ENCODE measurements at regions not wholly inside any gene's neighbourhood (a gene's known extent, or its start where the extent isn't known, plus 50 kb on each side); places are given as distances from the start of the nearest gene placed in this dataset.
"Not testable (repeated sequence)": the region's sequence is repeated elsewhere in the genome, so short reads cannot be mapped to it uniquely, and the experiment has no call there.

DNA sequence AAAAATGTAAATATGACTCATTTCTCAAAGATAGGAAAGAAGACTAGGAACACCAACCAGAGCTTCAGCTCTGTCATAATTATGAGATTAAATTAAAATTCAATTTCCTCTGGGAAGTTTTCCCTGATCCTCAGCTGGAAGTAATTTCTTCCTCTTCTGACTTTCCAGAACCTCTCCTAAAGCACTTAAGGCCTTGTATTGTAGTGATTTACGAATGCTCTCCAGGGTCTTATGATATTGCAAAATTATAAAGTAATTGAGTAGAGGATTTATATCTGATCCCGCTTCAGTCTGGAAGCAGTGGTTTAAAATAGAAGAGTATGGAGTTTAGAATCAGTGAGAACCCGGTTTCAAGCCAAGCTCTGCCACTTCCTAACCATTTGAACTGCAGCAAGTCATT is 279.8 kb downstream of the ZPLD1 start:
- Histone ChIP-seq H3K27me3 (no peaks in the 10 kb centered on the region), H3K4me3 (no peak overlapping the region), H3K36me3 (no peaks in the 10 kb centered on the region), H3K9me3 (no peaks in the 10 kb centered on the region)
- no peak for DNase-seq

DNA sequence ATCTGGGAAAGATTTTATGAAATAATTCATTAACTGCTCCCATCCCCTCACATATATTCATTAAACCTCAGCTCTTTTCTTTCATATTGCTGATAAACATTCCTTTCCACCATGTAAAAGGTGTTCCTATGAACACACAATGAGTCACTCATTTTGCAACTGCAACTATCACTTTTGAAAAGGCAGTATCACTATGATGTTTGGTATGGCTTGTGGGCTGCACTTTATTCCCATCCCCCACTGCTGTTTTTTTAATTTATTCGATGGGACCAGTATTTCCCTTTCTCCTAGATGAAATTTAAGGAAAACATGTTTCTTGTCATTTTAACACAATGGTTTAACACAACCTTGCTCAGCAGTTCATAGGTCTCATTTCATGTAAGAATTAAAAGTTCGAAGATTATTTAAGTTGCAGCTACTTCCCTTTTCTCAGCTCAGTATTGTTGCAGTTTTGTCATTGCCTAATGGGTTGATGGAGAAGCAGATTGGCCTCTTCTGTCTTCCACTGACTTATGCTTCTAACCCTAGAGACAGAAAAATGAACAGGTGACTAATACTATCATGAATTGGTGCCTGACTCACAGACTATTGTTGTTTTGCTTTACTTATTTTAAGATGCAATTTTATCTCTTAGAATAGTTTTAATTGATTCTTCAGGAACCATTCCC is 280.3 kb downstream of the ZPLD1 start:
- DNase-seq, result no peak
- H3K4me3 ChIP-seq, result no peak overlapping the region

DNA sequence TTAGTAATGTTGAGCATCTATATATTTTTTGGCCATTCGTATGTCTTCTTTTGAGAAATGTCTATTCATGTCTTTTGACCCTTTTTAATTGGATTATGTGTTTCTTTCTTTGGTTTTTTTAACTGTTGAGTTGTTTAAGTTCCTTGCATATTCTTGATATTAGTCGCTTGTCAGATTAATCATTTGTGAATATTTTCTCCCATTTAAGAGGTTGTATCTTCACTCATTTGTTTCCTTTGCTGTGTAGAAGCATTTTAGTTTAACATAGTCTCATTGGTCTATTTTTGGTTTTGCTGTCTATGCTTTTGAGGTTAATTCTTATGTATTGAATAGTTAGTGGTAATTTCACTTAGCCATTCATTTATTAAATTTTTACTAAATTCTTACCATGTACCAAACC is 283.8 kb downstream of the ZPLD1 start:
- no peaks in the 10 kb centered on the region for H3K36me3 ChIP-seq
- no peaks in the 10 kb centered on the region for H3K27me3 ChIP-seq
- no peak overlapping the region for H3K4me3 ChIP-seq
- no peak for DNase-seq
- no peaks in the 10 kb centered on the region for H3K9me3 ChIP-seq

More for the DNA sequence above, 280.3 kb downstream of the ZPLD1 start:
- Histone ChIP-seq H3K36me3 (no peaks in the 10 kb centered on the region), H3K9me3 (no peaks in the 10 kb centered on the region), H3K27me3 (no peaks in the 10 kb centered on the region)

DNA sequence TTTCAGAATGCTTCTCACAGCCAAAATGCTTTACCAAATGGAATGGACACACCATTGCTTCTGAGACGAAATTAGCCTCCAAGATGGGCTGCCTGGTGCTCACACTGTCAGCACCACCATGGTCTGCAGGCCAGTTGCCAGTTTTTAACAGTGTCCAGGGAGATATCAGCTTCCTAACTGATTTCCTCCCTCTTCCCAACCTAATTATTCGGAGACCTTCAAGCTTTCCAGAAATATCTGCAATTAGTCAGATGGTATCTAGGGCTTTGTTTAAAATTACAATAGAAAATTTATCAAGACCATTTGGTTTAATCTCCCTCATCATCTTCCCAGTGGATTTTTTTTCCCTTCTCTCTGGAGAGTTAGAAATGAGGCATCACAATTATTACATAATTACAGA is 287.5 kb downstream of the ZPLD1 start:
- no peaks in the 10 kb centered on the region for H3K36me3 ChIP-seq
- H3K4me3 ChIP-seq, result no peak overlapping the region
- H3K9me3 ChIP-seq, result no peaks in the 10 kb centered on the region
- no peak for DNase-seq
- no peaks in the 10 kb centered on the region for H3K27me3 ChIP-seq

DNA sequence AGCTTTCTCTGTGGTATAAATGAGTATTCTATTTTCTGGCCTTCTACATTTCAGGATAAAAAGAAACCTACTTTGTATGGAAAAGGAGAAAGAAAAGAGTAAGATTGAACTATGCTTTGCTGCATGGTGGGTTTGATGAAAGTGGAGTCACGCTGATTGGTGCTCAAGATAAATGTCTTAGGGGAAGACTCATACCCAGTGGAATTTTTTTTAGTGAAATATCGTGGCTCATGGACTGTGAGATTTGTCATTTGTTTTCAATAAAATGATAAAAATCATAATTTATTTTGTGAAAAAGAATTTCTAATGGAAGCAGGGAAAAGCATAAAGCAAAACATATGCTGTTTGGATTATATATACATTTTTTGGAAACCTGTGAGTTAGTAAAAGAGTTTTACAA is 292.5 kb downstream of the ZPLD1 start:
- no peak for DNase-seq
- no peaks in the 10 kb centered on the region for H3K36me3 ChIP-seq
- no peaks in the 10 kb centered on the region for H3K27me3 ChIP-seq
- no peak overlapping the region for H3K4me3 ChIP-seq
- H3K9me3 ChIP-seq, result peaks cover 4% of the 10 kb centered on the region

DNA sequence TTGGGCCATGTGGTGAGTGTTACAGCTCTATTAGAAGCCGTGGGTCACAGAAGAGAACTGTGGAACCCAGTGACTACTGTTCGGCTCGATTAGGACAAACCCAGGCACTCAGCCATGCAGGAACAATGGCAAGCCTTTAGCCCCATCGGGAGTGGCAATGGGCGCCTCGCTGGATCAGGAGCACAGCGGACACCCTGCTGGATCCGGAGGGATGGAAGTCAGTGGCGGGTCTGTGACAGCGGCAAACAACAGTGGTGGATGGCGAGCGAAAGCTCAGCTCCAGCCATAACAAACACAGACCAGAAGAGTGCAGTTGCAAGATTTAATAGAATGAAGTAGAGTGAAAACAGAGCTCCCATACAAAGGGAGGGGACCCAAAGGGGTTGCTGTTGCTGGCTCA is 297.8 kb downstream of the ZPLD1 start:
- not testable (repeated sequence) for H3K36me3 ChIP-seq, H3K27me3 ChIP-seq, DNase-seq, H3K4me3 ChIP-seq, H3K9me3 ChIP-seq

DNA sequence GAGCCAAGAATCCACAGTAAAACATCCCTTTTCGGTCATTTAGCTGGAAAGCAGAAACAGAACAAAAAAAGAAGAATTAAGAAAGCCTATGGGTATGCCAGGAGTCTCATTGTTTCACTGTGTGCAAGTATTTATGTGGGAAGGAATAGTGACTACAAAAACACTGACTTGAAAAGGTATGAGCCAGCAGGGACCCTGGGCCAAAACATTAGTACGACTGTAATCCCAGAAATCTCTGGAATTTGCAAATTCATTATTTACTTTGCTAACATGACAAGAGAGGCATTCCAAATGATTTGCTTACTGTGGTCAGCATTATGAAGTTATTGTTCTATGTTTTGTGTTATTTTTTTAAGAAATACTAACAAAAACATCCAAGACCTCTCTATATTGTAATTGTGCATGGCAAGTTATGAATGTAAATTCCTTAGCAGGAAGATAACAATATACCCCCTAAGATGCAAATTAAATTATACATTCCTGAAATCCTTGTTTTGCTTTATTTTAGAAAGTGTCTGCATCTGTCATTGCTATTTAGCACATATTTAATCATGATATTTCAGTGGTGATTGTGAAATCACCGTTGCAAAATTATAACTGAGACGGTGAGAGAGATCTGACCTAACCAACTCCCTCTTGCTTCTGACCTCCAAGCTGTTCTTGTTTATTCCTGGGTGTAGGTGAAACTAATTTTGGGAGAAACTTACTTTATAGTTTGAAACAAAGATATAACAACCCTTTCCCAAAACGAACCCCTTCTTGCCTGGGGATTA is 299.2 kb downstream of the ZPLD1 start:
- peak; percentile 80 for DNase-seq
- no peaks in the 10 kb centered on the region for H3K27me3 ChIP-seq
- H3K4me3 ChIP-seq, result no peak overlapping the region

DNA sequence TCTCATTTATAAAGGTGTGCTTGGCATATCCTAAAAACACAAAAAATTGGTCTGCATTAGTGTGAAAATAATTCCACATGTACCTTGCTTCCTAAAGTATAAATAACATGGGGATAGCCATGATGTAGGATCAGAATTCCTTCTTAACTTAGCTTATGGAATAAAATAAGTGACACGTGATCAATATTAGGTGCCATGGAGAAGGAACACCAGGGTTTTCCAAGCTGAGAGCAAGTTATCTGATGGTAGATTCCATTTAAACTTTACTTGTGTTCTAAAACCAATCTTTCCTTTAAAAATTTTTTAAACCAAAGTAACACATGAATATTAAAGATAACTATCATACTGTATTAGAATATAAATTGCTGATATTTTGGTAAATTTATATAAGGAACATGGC is 300.5 kb downstream of the ZPLD1 start:
- Histone ChIP-seq H3K36me3 (no peaks in the 10 kb centered on the region), H3K9me3 (peaks cover 4% of the 10 kb centered on the region), H3K27me3 (no peaks in the 10 kb centered on the region), H3K4me3 (no peak overlapping the region)
- no peak for DNase-seq

More for the DNA sequence above, 299.2 kb downstream of the ZPLD1 start:
- Histone ChIP-seq H3K36me3 (no peaks in the 10 kb centered on the region), H3K9me3 (peaks cover 4% of the 10 kb centered on the region)

DNA sequence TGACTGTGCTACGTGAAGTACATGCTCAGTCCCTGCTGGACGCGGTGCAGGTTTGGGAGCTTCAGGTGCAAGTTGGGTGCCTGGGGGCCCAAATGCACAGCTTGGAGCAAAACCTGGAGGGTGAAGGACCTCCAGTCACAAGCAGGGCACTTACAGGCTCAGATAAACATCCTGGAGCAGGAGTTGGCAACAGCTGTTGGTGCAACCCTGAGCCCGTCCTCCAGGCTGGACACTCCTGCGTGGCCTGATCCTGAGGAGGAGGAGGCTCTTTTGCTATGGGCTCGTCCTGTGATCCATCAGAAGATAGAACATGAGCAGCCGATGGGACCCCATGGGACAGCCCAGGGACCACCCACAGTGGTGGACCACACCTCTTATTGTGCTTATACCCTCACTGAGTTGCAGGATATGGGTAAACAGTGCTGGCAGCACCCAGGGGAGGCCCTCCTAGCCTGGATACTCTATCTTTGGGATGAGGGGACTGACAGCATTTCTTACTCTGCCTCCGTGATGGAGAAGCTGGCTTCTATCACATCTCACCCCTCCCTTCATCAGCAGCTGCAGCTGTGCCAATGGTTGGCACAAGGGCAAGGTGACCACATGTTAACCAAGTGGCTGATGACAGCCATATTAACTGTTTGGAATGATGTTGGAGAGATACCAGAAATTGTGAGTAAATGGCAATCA is 301.6 kb downstream of the ZPLD1 start:
- Histone ChIP-seq H3K36me3 (no peaks in the 10 kb centered on the region), H3K27me3 (no peaks in the 10 kb centered on the region), H3K9me3 (peaks cover 4% of the 10 kb centered on the region), H3K4me3 (no peak overlapping the region)
- peak; percentile 37 for DNase-seq

DNA sequence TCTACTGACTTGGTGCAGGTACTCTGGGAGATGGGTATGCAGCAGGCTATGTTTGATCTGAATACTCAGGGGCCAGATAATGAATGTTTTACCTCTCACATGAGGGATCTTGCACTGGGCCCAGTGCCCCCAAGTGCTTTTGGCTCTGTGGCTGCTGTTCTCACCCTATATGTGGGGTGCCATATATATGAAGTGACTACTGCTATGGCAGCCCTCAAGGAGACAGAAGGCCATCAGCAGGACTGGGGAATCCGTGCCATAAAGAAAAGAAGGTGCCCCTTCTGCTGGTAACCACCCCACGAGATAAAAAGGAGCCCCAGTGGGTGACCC is 302.1 kb downstream of the ZPLD1 start:
- no peaks in the 10 kb centered on the region for H3K36me3 ChIP-seq
- H3K27me3 ChIP-seq, result no peaks in the 10 kb centered on the region
- H3K4me3 ChIP-seq, result no peak overlapping the region
- no peak for DNase-seq
- peaks cover 2% of the 10 kb centered on the region for H3K9me3 ChIP-seq

DNA sequence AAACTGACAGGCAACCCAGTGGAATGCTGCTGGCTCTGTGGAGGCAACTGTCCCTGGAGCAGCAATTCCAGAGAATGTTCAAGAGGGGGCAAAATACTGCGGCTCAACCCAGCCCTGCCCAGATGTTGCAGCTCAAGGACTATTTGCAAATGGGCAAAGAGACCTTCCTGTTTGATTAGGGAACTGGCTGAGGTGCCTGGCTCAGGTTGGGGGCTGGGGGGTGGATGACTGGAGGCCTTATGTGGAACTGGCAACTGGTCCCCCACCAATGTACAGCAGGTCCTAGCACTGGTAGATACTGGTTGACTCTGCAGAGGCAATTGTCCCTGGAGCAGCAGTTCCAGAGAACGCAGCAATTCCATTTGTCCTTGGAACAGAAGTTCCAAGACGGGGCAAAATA is 302.5 kb downstream of the ZPLD1 start:
- H3K4me3 ChIP-seq, result no peak overlapping the region
- DNase-seq, result no peak
- no peaks in the 10 kb centered on the region for H3K36me3 ChIP-seq

DNA sequence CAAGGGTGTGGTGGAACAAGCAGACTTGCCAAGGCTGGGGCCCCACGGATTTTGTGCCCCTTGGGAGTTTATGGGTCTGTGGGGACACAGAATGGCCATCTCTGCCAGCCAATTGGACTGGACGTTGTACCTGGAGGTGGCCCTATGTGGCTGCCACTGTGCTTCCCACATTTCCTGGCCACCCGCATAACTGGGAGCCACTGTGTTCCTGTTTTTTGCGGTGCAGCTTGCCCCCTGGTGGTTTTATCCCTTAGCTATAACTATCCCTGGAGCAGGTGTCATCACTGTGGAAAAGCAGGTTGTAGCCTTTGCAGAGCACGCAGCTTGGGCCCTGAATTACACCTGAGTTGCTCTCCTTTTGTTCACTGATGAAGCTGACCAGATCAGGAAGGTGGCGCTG is 306.3 kb downstream of the ZPLD1 start:
- DNase-seq, result no peak
- H3K36me3 ChIP-seq, result no peaks in the 10 kb centered on the region
- H3K4me3 ChIP-seq, result no peak overlapping the region
- no peaks in the 10 kb centered on the region; the same call in 1 of the 2 replicates for H3K9me3 ChIP-seq
- no peaks in the 10 kb centered on the region for H3K27me3 ChIP-seq

More for the DNA sequence above, 302.5 kb downstream of the ZPLD1 start:
- H3K27me3 ChIP-seq, result no peaks in the 10 kb centered on the region
- no peaks in the 10 kb centered on the region; the same call in none of the 2 replicates for H3K9me3 ChIP-seq

DNA sequence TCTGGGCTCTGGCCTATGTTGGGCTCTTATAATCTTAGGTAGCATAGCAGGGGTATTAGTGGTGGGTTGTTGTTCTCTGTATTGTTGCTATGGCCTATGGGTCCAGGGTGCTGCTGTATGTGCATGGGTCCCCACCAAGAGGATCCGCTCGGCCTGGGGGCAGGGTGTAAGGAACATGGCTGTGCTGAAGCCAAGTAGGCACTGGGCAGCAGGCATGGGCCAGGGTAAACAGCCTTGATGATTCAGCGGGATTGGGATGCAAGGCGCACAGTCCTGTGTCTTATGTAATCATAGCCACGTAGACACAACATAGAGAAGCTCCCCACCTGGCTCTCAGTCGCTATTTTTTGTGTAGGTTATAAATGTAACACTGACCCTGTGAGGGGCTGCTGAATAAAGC is 306.9 kb downstream of the ZPLD1 start:
- no peaks in the 10 kb centered on the region; the same call in 1 of the 2 replicates for H3K9me3 ChIP-seq
- H3K36me3 ChIP-seq, result no peaks in the 10 kb centered on the region
- no peak overlapping the region for H3K4me3 ChIP-seq
- DNase-seq, result no peak
- no peaks in the 10 kb centered on the region for H3K27me3 ChIP-seq

DNA sequence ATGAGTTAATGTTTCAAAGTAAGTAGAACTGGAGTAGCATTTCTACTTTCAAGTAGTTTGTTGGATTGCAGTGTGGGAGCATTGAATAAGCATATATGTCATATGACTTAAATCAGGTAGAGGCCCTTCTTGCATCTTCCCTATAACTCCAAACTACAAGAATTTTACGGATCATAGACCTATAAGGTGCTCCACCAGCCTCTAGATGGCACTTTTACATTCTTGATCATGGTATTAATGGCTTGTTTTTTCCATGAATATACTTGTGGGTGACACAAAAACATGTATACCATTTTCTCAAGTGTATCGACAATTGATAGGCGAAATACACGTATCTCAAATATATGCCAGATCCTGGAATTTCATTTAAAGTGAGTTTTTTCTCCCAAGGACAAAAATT is 311.1 kb downstream of the ZPLD1 start:
- no peak for DNase-seq
- H3K27me3 ChIP-seq, result no peaks in the 10 kb centered on the region
- H3K4me3 ChIP-seq, result no peak overlapping the region
- H3K36me3 ChIP-seq, result no peaks in the 10 kb centered on the region
- no peaks in the 10 kb centered on the region; the same call in 1 of the 2 replicates for H3K9me3 ChIP-seq

DNA sequence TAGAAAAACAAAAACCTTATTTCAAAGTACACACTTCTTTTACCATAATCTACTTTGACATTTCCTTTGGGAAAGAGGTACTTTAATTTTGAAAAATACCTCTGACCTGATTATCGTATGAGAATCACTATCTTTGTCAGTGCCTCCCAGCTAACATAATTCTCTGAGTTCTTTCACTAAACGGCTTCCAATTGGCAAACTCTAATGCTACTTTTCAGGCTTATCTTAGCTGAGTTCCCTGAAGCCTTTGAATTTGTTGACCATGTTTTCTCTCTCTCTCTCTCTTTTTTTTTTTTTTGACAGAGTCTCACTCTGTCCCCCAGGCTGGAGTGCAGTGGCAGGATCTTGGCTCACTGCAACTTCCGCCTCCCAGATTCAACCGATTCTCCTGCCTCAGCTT is 312.8 kb downstream of the ZPLD1 start:
- H3K4me3 ChIP-seq, result no peak overlapping the region
- DNase-seq, result no peak
- no peaks in the 10 kb centered on the region for H3K27me3 ChIP-seq
- no peaks in the 10 kb centered on the region; the same call in 1 of the 2 replicates for H3K9me3 ChIP-seq
- no peaks in the 10 kb centered on the region for H3K36me3 ChIP-seq

DNA sequence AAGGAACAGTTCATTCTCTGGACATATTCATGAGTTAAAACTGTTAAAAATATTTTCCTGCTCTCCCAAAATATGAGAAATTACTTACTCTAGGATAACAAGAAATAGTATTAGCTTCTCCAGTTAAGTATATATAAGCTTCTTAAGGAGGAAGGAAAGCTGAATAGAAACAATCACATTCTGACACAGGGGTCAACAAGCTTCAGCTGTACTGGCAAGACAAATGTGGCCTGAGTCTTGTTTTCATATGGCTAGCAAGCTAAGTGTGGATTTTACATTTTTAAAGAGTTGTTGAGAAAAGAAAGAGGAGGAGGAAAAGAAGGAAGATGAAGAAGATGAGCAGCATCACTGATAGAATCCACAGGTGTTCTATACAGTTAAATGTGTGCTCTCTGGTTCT is 313.8 kb downstream of the ZPLD1 start:
- Histone ChIP-seq H3K36me3 (no peaks in the 10 kb centered on the region), H3K4me3 (no peak overlapping the region), H3K9me3 (no peaks in the 10 kb centered on the region), H3K27me3 (no peaks in the 10 kb centered on the region)
- no peak for DNase-seq

DNA sequence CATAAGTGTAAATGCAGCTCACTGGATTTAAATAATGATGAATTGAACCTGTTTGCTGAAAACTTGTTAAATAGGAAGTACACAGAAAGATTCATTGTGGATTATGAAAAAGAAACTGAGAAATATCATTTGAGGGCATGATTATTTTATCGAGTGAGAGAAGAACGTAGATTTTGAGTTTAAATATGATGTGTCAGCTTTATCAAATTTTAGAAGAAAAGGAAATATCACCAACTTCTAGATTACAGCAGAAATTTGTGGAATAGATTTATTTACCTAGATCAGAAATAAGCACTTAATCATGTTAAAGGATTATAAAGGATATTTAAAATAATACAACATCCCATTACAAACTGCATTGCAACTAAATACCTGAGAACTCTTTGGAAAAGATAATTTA is 315.5 kb downstream of the ZPLD1 start:
- H3K27me3 ChIP-seq, result no peaks in the 10 kb centered on the region
- H3K4me3 ChIP-seq, result no peak overlapping the region
- no peak for DNase-seq
- no peaks in the 10 kb centered on the region for H3K36me3 ChIP-seq
- no peaks in the 10 kb centered on the region for H3K9me3 ChIP-seq

DNA sequence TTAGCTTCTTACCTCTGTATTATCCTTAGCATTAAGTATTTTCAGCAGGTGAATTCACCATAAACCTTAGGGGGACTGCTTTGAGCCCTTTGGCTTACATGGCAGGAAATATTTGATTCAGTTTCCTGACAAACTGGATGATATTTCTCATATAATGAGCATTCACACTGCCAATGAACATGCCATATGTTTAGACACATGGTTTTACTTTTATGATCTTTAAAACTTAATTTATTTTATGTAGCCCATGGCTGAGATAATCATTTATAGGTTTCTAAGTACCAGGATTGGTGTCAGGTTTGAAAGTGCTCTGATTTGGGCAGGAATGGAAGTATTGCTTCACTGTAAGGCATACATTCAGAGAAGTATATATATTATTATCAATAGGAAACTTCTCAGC is 319.1 kb downstream of the ZPLD1 start:
- DNase-seq, result no peak
- no peaks in the 10 kb centered on the region for H3K9me3 ChIP-seq
- H3K36me3 ChIP-seq, result no peaks in the 10 kb centered on the region
- H3K27me3 ChIP-seq, result no peaks in the 10 kb centered on the region; the same call in 1 of the 2 replicates
- no peak overlapping the region for H3K4me3 ChIP-seq
